ENCODE measurements at regions not wholly inside any gene's neighbourhood (a gene's known extent, or its start where the extent isn't known, plus 50 kb on each side); places are given as distances from the start of the nearest gene placed in this dataset.

GRCh38 chrX:151860827-151861226 lies 51.9 kb upstream of the MAGEA4 start:
- no peaks in the 10 kb centered on the region for H3K36me3 ChIP-seq
- DNase-seq (no peak), ATAC-seq (no peak)
- no peak overlapping the region for H3K4me3 ChIP-seq
- no peaks in the 10 kb centered on the region for H3K4me1 ChIP-seq
- H3K9me3 ChIP-seq: no peaks in the 10 kb centered on the region
- TF ChIP-seq CTCF (IDR thresholded peaks at IDR 0.05): no peak
- no peaks in the 10 kb centered on the region for H3K27me3 ChIP-seq
- H3K27ac ChIP-seq: no peak overlapping the region
- intact Hi-C loops (cut with DNase I): no loop called here
